SK-N-SH (cell line): ENCODE measurements at regions not wholly inside any gene's neighbourhood (a gene's known extent, or its start where the extent isn't known, plus 50 kb on each side); places are given as distances from the start of the nearest gene placed in this dataset.

Source experiments
- CTCF ChIP-seq: fragments of 200-600 bp; sonication (generic); IDR thresholded peaks from 2 replicates; pipeline ENCODE4 v1.6.1; 2017; ENCODE audit warnings: antibody characterized with exemption, mild to moderate bottlenecking, moderate library complexity
- ELF1 ChIP-seq: IDR thresholded peaks from 2 replicates; pipeline ENCODE4 v1.4.0; 2012
- EP300 ChIP-seq, 2 experiments: IDR thresholded peaks; 2 replicates each; pipeline versions ENCODE4 v1.4.0 to v1.6.1; 2012; ENCODE audit warnings: borderline replicate concordance in 1 of 2, low read depth in 1 of 2, low read length in 1 of 2
- EZH2phosphoT487 ChIP-seq: fragments of 200-600 bp; sonication (generic); IDR thresholded peaks from 2 replicates; pipeline ENCODE4 v1.6.1; 2017; ENCODE audit warnings: low read depth, mixed run types, mild to moderate bottlenecking, antibody characterized with exemption, moderate library complexity, borderline replicate concordance
- FOXJ3 ChIP-seq: sonication (generic); formaldehyde crosslinking; IDR thresholded peaks from 2 replicates; pipeline ENCODE4 v1.5.1; 2020; ENCODE audit warnings: mild to moderate bottlenecking, missing genetic modification reagents
- GABPA ChIP-seq: IDR thresholded peaks from 2 replicates; pipeline ENCODE4 v1.4.0; 2012; ENCODE audit warnings: low read depth, mild to moderate bottlenecking
- POLR2AphosphoS5 ChIP-seq: IDR thresholded peaks from 2 replicates; pipeline ENCODE4 v1.6.1; 2012; ENCODE audit warnings: low read depth, low read length
- RAD21 ChIP-seq: IDR thresholded peaks from 2 replicates; pipeline ENCODE4 v1.6.1; 2012; ENCODE audit warnings: mild to moderate bottlenecking, low read length
- REST ChIP-seq: IDR thresholded peaks from 2 replicates; pipeline ENCODE4 v1.6.1; 2012; ENCODE audit warnings: mild to moderate bottlenecking, low read depth, low read length, moderate library complexity
- RFX5 ChIP-seq: IDR thresholded peaks from 2 replicates; pipeline ENCODE4 v1.6.1; 2012; ENCODE audit warnings: mild to moderate bottlenecking, improper control_type of control experiment, low read length
- TAF1 ChIP-seq: IDR thresholded peaks from 2 replicates; pipeline ENCODE4 v1.6.1; 2012; ENCODE audit warnings: low read depth, mild to moderate bottlenecking, low read length, moderate library complexity, borderline replicate concordance
- TCF12 ChIP-seq: IDR thresholded peaks from 2 replicates; pipeline ENCODE4 v1.4.0; 2012
- YY1 ChIP-seq: IDR thresholded peaks from 2 replicates; pipeline ENCODE4 v1.4.0; 2012; ENCODE audit warnings: low read depth, mild to moderate bottlenecking

- TF ChIP-seq CTCF: no peak
- no peak for TF ChIP-seq ELF1
- TF ChIP-seq FOXJ3 (CRISPR knock-in tag): no peak
- no peak for TF ChIP-seq YY1
- no peak for TF ChIP-seq TCF12
- no peak for TF ChIP-seq RFX5
- TF ChIP-seq REST: no peak
- no peak for TF ChIP-seq RAD21
- TF ChIP-seq POLR2AphosphoS5: no peak
- TF ChIP-seq GABPA: no peak
- TF ChIP-seq TAF1: no peak
- no peak for TF ChIP-seq EP300 (IDR thresholded peaks at IDR 0.05; ENCODE audit: borderline replicate concordance in 1 of 2, low read depth in 1 of 2, low read length in 1 of 2)
- TF ChIP-seq EZH2phosphoT487: no peak
These were observed 114.0 kb upstream of the GJB5 start for GRCh38 chr1:34640654-34641401.
